H1 (cell line): ENCODE measurements at regions not wholly inside any gene's neighbourhood (a gene's known extent, or its start where the extent isn't known, plus 50 kb on each side); places are given as distances from the start of the nearest gene placed in this dataset.

Experiments used
- CTCF ChIA-PET: fragments of 300-600 bp; sonication (Branson Sonifier 250); formaldehyde crosslinking; loops from one replicate; lab custom pipeline; 2021; ENCODE audit not compliant: partially characterized antibody; lab: Charles Lee
- POLR2A ChIA-PET: fragments of 300-600 bp; sonication (Branson Sonifier 250); formaldehyde crosslinking; loops from one replicate; lab custom pipeline; 2021; ENCODE audit warnings: inconsistent platforms; ENCODE audit not compliant: partially characterized antibody; lab: Charles Lee
- DNase-seq, 2 experiments: peaks; one replicate each; pipeline versions ENCODE4 v3.0.0 to v3.0.0-alpha.2; 2010 to 2022; ENCODE audit warnings: low spot score in 2 of 2, low read depth in 1 of 2, mixed read lengths in 1 of 2
- FAIRE-seq: peaks from 2 replicates; lab custom pipeline; 2011; peaks lifted over from hg19 to GRCh38; lab: Jason Lieb, UNC
- H2AFZ ChIP-seq: 2 replicates; pipeline ENCODE4 v1.8.1; 2012; ENCODE audit warnings: low read length, inconsistent platforms
- H2AK5ac ChIP-seq: 2 replicates; pipeline ENCODE4 v1.6.1; 2013; ENCODE audit warnings: low read depth, low read length
- H2BK120ac ChIP-seq: replicated peaks from 2 replicates; pipeline ENCODE3; 2013; ENCODE audit warnings: low read depth, low read length, inconsistent platforms
- H2BK12ac ChIP-seq: 2 replicates; pipeline ENCODE4 v1.6.1; 2013; ENCODE audit warnings: low read depth, low read length
- H2BK15ac ChIP-seq: 2 replicates; pipeline ENCODE4 v1.6.1; 2013; ENCODE audit warnings: low read length
- H2BK20ac ChIP-seq: 2 replicates; pipeline ENCODE4 v1.6.1; 2013; ENCODE audit warnings: low read length
- H2BK5ac ChIP-seq: 2 replicates; pipeline ENCODE4 v1.6.1; 2013; ENCODE audit warnings: low read depth, low read length
- H3K14ac ChIP-seq: 2 replicates; pipeline ENCODE4 v1.6.1; 2013; ENCODE audit warnings: inconsistent platforms; ENCODE audit not compliant: insufficient read length
- H3K18ac ChIP-seq: 2 replicates; pipeline ENCODE4 v1.6.1; 2013; ENCODE audit warnings: low read length; ENCODE audit errors: extremely low read depth
- H3K23ac ChIP-seq: 2 replicates; pipeline ENCODE4 v1.6.1; 2013; ENCODE audit warnings: inconsistent platforms; ENCODE audit not compliant: insufficient read length
- H3K23me2 ChIP-seq: 2 replicates; pipeline ENCODE4 v1.6.1; 2013; ENCODE audit warnings: low read depth, low read length
- H3K27ac ChIP-seq: 2 replicates; pipeline ENCODE4 v1.6.1; 2011; ENCODE audit warnings: low read depth, low read length, inconsistent platforms
- H3K27me3 ChIP-seq, 4 experiments: replicated peaks in 1 of 4; 1 replicate in 1 of 4; 2 replicates in 3 of 4; pipeline versions ENCODE4 v1.6.1 to v1.8.1; 2011 to 2013; ENCODE audit warnings: low read length in 3 of 4, mild to moderate bottlenecking in 3 of 4, inconsistent platforms in 2 of 4, mixed read lengths in 2 of 4, moderate library complexity in 1 of 4; ENCODE audit not compliant: control insufficient read depth in 3 of 4, insufficient read depth in 3 of 4; ENCODE audit errors: extremely low read depth in 1 of 4
- H3K36me3 ChIP-seq, 4 experiments: 2 replicates each; pipeline versions ENCODE4 v1.6.1 to v1.8.1; 2011 to 2013; ENCODE audit warnings: mild to moderate bottlenecking in 4 of 4, low read length in 3 of 4, moderate library complexity in 2 of 4, control low read depth in 1 of 4, inconsistent platforms in 1 of 4; ENCODE audit not compliant: insufficient read depth in 4 of 4, control insufficient read depth in 2 of 4
- H3K4ac ChIP-seq: replicated peaks from 2 replicates; pipeline ENCODE3; 2013; ENCODE audit warnings: low read length, low read depth, mixed read lengths, inconsistent platforms; ENCODE audit not compliant: insufficient read length
- H3K4me1 ChIP-seq, 4 experiments: replicated peaks in 1 of 4; 1 replicate in 1 of 4; 2 replicates in 3 of 4; pipeline versions ENCODE4 v1.6.1 to v1.8.1; 2011 to 2013; ENCODE audit warnings: low read length in 3 of 4, inconsistent platforms in 2 of 4, mixed read lengths in 1 of 4; ENCODE audit not compliant: insufficient read depth in 4 of 4, control insufficient read depth in 3 of 4
- H3K4me2 ChIP-seq, 2 experiments: 2 replicates each; pipeline versions ENCODE4 v1.6.1 to v1.8.1; 2011 to 2013; ENCODE audit warnings: low read depth in 2 of 2, low read length in 2 of 2, control low read depth in 1 of 2, inconsistent platforms in 1 of 2, mild to moderate bottlenecking in 1 of 2; ENCODE audit not compliant: insufficient read depth in 1 of 2
- H3K4me3 ChIP-seq, 4 experiments: fragments of 200-600, 300-600 bp in 1 of 4; sonication (generic), shearing (Covaris generic), sonication (Bioruptor Twin) in 1 of 4; 2 replicates each; pipeline versions ENCODE4 v1.5.1 to v1.8.1; 2011 to 2016; ENCODE audit warnings: low read length in 4 of 4, low read depth in 3 of 4, control low read depth in 2 of 4, inconsistent platforms in 2 of 4, mild to moderate bottlenecking in 2 of 4, mixed read lengths in 1 of 4, moderate library complexity in 1 of 4; ENCODE audit not compliant: insufficient read depth in 2 of 4; ENCODE audit errors: extremely low read depth in 1 of 4
- H3K56ac ChIP-seq: replicated peaks from 2 replicates; pipeline ENCODE3; 2013; ENCODE audit warnings: low read depth, mild to moderate bottlenecking, mixed read lengths, low read length, inconsistent platforms; ENCODE audit not compliant: insufficient read length
- H3K79me1 ChIP-seq: 2 replicates; pipeline ENCODE4 v1.6.1; 2013; ENCODE audit warnings: low read depth, low read length, control low read depth
- H3K79me2 ChIP-seq, 2 experiments: 2 replicates each; pipeline versions ENCODE4 v1.6.1 to v1.8.1; 2012 to 2013; ENCODE audit warnings: low read length in 2 of 2, mild to moderate bottlenecking in 2 of 2, inconsistent platforms in 1 of 2; ENCODE audit not compliant: insufficient read depth in 2 of 2, control insufficient read depth in 1 of 2
- H3K9ac ChIP-seq, 4 experiments: replicated peaks in 1 of 4; 1 replicate in 1 of 4; 2 replicates in 3 of 4; pipeline versions ENCODE4 v1.6.1 to v1.8.1; 2011 to 2013; ENCODE audit warnings: low read depth in 3 of 4, low read length in 3 of 4, control low read depth in 2 of 4, mild to moderate bottlenecking in 2 of 4, moderate library complexity in 2 of 4, inconsistent platforms in 1 of 4; ENCODE audit errors: extremely low read depth in 1 of 4
- H3K9me3 ChIP-seq, 2 experiments: 2 replicates each; pipeline versions ENCODE4 v1.6.1 to v1.8.1; 2012 to 2013; ENCODE audit warnings: mild to moderate bottlenecking in 2 of 2, moderate library complexity in 2 of 2, control low read depth in 1 of 2, inconsistent platforms in 1 of 2, low read depth in 1 of 2, low read length in 1 of 2, mixed read lengths in 1 of 2; ENCODE audit not compliant: insufficient read depth in 2 of 2
- H4K20me1 ChIP-seq, 2 experiments: replicated peaks in 1 of 2; 2 replicates each; pipeline versions ENCODE3 to v1.8.1; 2011 to 2013; ENCODE audit warnings: inconsistent platforms in 2 of 2, low read length in 2 of 2, mild to moderate bottlenecking in 1 of 2; ENCODE audit not compliant: insufficient read depth in 2 of 2, control insufficient read depth in 1 of 2
- H4K5ac ChIP-seq: 2 replicates; pipeline ENCODE4 v1.6.1; 2013; ENCODE audit warnings: low read length, low read depth, mixed read lengths, inconsistent platforms; ENCODE audit not compliant: insufficient read length
- H4K8ac ChIP-seq: 2 replicates; pipeline ENCODE4 v1.8.0; 2013; ENCODE audit warnings: mild to moderate bottlenecking, moderate library complexity, low read length, inconsistent platforms; ENCODE audit not compliant: insufficient read depth; ENCODE audit errors: extremely low read depth
- H4K91ac ChIP-seq: replicated peaks from 2 replicates; pipeline ENCODE3; 2013; ENCODE audit warnings: low read length, mixed read lengths, inconsistent platforms; ENCODE audit not compliant: insufficient read length
- BCL11A ChIP-seq, 2 experiments: IDR thresholded peaks; one replicate each; pipeline ENCODE4 v1.6.1; 2011; ENCODE audit warnings: low read depth in 2 of 2, low read length in 2 of 2, mild to moderate bottlenecking in 2 of 2
- BRCA1 ChIP-seq: IDR thresholded peaks from 2 replicates; pipeline ENCODE4 v1.6.1; 2012; ENCODE audit warnings: low read depth, low read length, improper control_type of control experiment
- CHD1 ChIP-seq: IDR thresholded peaks from 2 replicates; pipeline ENCODE4 v1.6.1; 2012; ENCODE audit warnings: low read depth, low read length, improper control_type of control experiment
- NRF1 ChIP-seq: IDR thresholded peaks from 2 replicates; pipeline ENCODE4 v1.6.1; 2011; ENCODE audit warnings: mild to moderate bottlenecking, low read depth, low read length, improper control_type of control experiment
- POLR2AphosphoS5 ChIP-seq: IDR thresholded peaks from 2 replicates; pipeline ENCODE4 v1.6.1; 2011; ENCODE audit warnings: low read depth, low read length
- POU5F1 ChIP-seq: IDR thresholded peaks from 2 replicates; pipeline ENCODE4 v1.6.1; 2011; ENCODE audit warnings: low read depth, mild to moderate bottlenecking, low read length, moderate library complexity
- RAD21 ChIP-seq, 2 experiments: IDR thresholded peaks in 1 of 2; conservative IDR thresholded peaks in 1 of 2; 2 replicates each; pipeline ENCODE4 v1.6.1; 2011; ENCODE audit warnings: low read depth in 2 of 2, low read length in 2 of 2, improper control_type of control experiment in 1 of 2, inconsistent platforms in 1 of 2, mild to moderate bottlenecking in 1 of 2, moderate library complexity in 1 of 2
- SIN3A ChIP-seq, 2 experiments: IDR thresholded peaks in 1 of 2; conservative IDR thresholded peaks in 1 of 2; 2 replicates each; pipeline ENCODE4 v1.6.1; 2011 to 2012; ENCODE audit warnings: low read length in 2 of 2, improper control_type of control experiment in 1 of 2, low read depth in 1 of 2, mild to moderate bottlenecking in 1 of 2
- SP1 ChIP-seq: IDR thresholded peaks from 2 replicates; pipeline ENCODE4 v1.6.1; 2011; ENCODE audit warnings: low read depth, low read length
- TCF12 ChIP-seq: IDR thresholded peaks from 2 replicates; pipeline ENCODE4 v1.6.1; 2011; ENCODE audit warnings: low read depth, mild to moderate bottlenecking, low read length
- WGBS, 2 experiments: shearing (Covaris generic) in 1 of 2; methylation state at CpG; one replicate each; pipeline versions ENCODE4 v1.1.6 to v1.1.7; 2013 to 2015; ENCODE audit warnings: low lambda C conversion rate in 2 of 2, mixed read lengths in 2 of 2, inconsistent platforms in 1 of 2, low coverage in 1 of 2, missing lambda C conversion rate in 1 of 2; ENCODE audit not compliant: insufficient replicate concordance in 2 of 2, insufficient coverage in 1 of 2, insufficient read length in 1 of 2; ENCODE audit errors: extremely low coverage in 1 of 2, missing lambda C conversion rate in 1 of 2; 5-methylcytosine and 5-hydroxymethylcytosine counted together
- TF ChIP-seq, protein P1 (sequence below): IDR thresholded peaks from 2 replicates; pipeline ENCODE4 v1.6.1; 2012; ENCODE audit warnings: inconsistent platforms

DNA sequence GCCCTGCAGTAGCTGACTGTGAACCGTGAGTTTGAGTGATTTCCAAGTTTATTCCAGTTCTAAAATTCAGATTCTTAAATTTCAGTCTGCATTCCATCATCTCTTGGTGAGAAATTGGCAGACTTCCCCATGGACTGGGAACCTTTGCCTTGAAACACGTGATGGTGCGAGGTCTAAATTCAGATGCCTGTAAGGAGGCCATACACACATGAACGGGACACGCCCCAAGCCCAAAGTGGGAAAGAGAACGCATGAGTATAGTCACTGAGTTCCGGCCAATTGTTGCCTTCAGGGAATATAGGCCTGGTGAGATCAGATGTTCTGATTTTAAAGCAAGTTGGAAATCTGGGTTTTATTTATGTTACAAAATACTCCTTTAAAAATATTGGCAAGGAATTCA lies 1084.4 kb upstream of the WWC1 start:
- Histone ChIP-seq H3K14ac (no peak overlapping the region), H2BK5ac (no peak overlapping the region), H2BK120ac (no peak overlapping the region), H3K79me2 (no peaks in the 10 kb centered on the region), H3K23me2 (no peaks in the 10 kb centered on the region), H2AFZ (no peak overlapping the region), H2BK20ac (no peak overlapping the region), H2BK15ac (no peak overlapping the region), H3K56ac (no peak overlapping the region), H3K23ac (no peak overlapping the region), H2AK5ac (no peak overlapping the region), H2BK12ac (no peak overlapping the region), H4K20me1 (no peaks in the 10 kb centered on the region), H3K9me3 (no peaks in the 10 kb centered on the region), H4K8ac (no peak overlapping the region), H3K18ac (no peak overlapping the region), H3K9ac (no peak overlapping the region), H3K27me3 (no peaks in the 10 kb centered on the region; a peak in 1 of 7 replicates), H3K27ac (no peak overlapping the region), H3K36me3 (no peaks in the 10 kb centered on the region), H4K91ac (no peak overlapping the region), H3K4me2 (no peak overlapping the region), H3K4me3 (no peak overlapping the region), H3K79me1 (no peaks in the 10 kb centered on the region), H3K4ac (no peak overlapping the region), H3K4me1 (0 out of 7 replicates have a peak, but pooled peaks cover 0 to 2% (median 0%) of the 10 kb centered on the region in 4 experiments), H4K5ac (no peak overlapping the region)
- 98% methylated on average over 7 of the region's 7 CpGs; no CpG with 5 or more reads in 1 of the 2 experiments for WGBS, 2 experiments
- DNase-seq (no peak), FAIRE-seq (no peak)
- ChIA-PET CTCF (interaction anchor here (1.0 kb wide), 1 partner anchor 10 kb away, joined by 3 read pairs; no protein-coding TSS in a partner anchor), POLR2A (no interaction called here)
- no peak for TF ChIP-seq SIN3A (conservative IDR thresholded peaks at IDR 0.05 in 1 of 2, IDR thresholded peaks at IDR 0.05 in 1 of 2; ENCODE audit: low read depth in 1 of 2, low read length in 2 of 2)
- TF ChIP-seq TCF12, result no peak
- TF ChIP-seq SP1, result no peak
- TF ChIP-seq CHD1, result no peak
- no peak for TF ChIP-seq BRCA1
- TF ChIP-seq RAD21 (IDR thresholded peaks at IDR 0.05 in 1 of 2, conservative IDR thresholded peaks at IDR 0.05 in 1 of 2; ENCODE audit: low read depth in 2 of 2, low read length in 2 of 2), result no peak
- TF ChIP-seq, protein P1, sequence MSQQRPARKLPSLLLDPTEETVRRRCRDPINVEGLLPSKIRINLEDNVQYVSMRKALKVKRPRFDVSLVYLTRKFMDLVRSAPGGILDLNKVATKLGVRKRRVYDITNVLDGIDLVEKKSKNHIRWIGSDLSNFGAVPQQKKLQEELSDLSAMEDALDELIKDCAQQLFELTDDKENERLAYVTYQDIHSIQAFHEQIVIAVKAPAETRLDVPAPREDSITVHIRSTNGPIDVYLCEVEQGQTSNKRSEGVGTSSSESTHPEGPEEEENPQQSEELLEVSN, result no peak
- TF ChIP-seq POLR2AphosphoS5, result no peak
- TF ChIP-seq POU5F1, result no peak
- TF ChIP-seq BCL11A (IDR thresholded peaks at IDR 0.05; ENCODE audit: low read depth in 2 of 2, low read length in 2 of 2), result no peak
- TF ChIP-seq NRF1, result no peak
